ENCODE measurements at regions not wholly inside any gene's neighbourhood (a gene's known extent, or its start where the extent isn't known, plus 50 kb on each side); places are given as distances from the start of the nearest gene placed in this dataset.

DNA sequence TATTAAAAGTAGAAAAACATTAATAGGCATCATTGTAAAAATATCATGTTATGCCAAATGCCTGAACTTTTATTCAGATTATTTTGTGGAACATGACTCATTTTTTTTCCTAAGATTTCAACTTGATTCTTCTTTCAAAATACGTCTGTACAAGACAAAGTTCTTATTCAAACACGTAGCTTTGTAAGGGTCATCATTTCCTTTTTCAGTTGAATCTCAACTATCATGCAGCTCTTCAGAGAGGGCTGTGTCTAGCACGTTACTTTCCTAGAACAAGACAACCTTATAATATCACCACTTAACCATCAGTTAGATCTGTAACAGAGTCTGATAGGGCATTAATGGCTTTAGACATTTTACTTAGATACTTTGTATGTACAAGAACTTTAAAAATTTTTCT lies 608.9 kb downstream of the AMY1C start:
- Histone ChIP-seq H2BK5ac (ENCODE audit: low read length) (no peak overlapping the region), H3K79me1 (ENCODE audit: low read depth, low read length) (no peaks in the 10 kb centered on the region), H3K9ac (ENCODE audit: low read depth, low read length, poor library complexity) (no peak overlapping the region), H3K27ac (replicated peaks; ENCODE audit: low read length) (no peak overlapping the region), H3K4me1 (ENCODE audit: control insufficient read depth in 2 of 2, insufficient read depth in 1 of 2, low read depth in 1 of 2, low read length in 2 of 2) (peaks cover 0 to 5% of the 10 kb centered on the region in 2 donors), H3K9me3 (replicated peaks in 1 of 2; ENCODE audit: control insufficient read depth in 2 of 2, insufficient read depth in 1 of 2, low read depth in 1 of 2, low read length in 2 of 2) (no peaks in the 10 kb centered on the region), H2AK5ac (ENCODE audit: low read depth, low read length) (no peak overlapping the region), H3K36me3 (replicated peaks in 1 of 2; ENCODE audit: control insufficient read depth in 2 of 2, insufficient read depth in 2 of 2, low read length in 2 of 2) (no peaks in the 10 kb centered on the region), H3K18ac (ENCODE audit: low read length) (no peak overlapping the region), H4K91ac (ENCODE audit: low read depth, low read length, poor library complexity) (no peak overlapping the region), H3K4ac (ENCODE audit: low read length) (no peak overlapping the region), H2AFZ (ENCODE audit: low read length) (no peak overlapping the region), H3K4me2 (ENCODE audit: insufficient read depth, low read length, poor library complexity, severe bottlenecking) (no peak overlapping the region), H2BK15ac (ENCODE audit: low read length) (no peak overlapping the region), H3K23ac (ENCODE audit: low read depth, low read length, poor library complexity) (no peak overlapping the region), H2BK12ac (ENCODE audit: low read length) (no peak overlapping the region), H4K8ac (ENCODE audit: low read depth, low read length) (no peak overlapping the region), H2BK120ac (ENCODE audit: low read depth, low read length) (no peak overlapping the region), H3K14ac (ENCODE audit: low read length) (no peak overlapping the region), H3K27me3 (ENCODE audit: control insufficient read depth in 3 of 3, insufficient read depth in 3 of 3, low read depth in 1 of 3, low read length in 3 of 3) (no peaks in the 10 kb centered on the region), H3K4me3 (ENCODE audit: low read length in 2 of 2) (no peak overlapping the region)
- no peak for DNase-seq (ENCODE audit: low spot score)
- no CpG with 5 or more reads among the region's 3 CpGs for WGBS, 2 donors (ENCODE audit: extremely low coverage in 2 of 2, insufficient read length in 2 of 2, insufficient replicate concordance in 1 of 2)

DNA sequence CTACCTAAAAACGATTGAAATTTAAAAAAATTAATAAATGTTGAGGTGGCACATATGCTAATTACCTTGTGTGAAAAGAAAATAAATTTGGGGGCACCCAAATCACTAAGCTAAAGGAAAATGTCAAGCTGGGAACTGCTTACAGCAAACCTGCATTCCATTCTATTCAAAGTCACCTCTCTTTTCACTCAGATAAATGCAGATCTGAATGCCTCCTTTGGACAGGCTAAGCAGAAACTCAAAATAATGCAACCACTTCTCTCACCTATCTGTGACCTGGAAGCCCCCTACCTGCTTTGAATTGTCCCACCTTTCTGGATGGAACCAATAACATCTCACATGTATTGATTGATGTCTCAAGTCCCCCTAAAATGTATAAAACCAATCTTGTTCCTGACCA lies 628.7 kb downstream of the AMY1C start:
- Histone ChIP-seq H3K18ac (ENCODE audit: low read length) (no peak overlapping the region), H3K27ac (replicated peaks; ENCODE audit: low read length) (no peak overlapping the region), H3K9me3 (replicated peaks in 1 of 2; ENCODE audit: control insufficient read depth in 2 of 2, insufficient read depth in 1 of 2, low read depth in 1 of 2, low read length in 2 of 2) (no peaks in the 10 kb centered on the region), H3K27me3 (ENCODE audit: control insufficient read depth in 3 of 3, insufficient read depth in 3 of 3, low read depth in 1 of 3, low read length in 3 of 3) (no peaks in the 10 kb centered on the region), H4K91ac (ENCODE audit: low read depth, low read length, poor library complexity) (no peak overlapping the region), H3K14ac (ENCODE audit: low read length) (no peak overlapping the region), H3K36me3 (replicated peaks in 1 of 2; ENCODE audit: control insufficient read depth in 2 of 2, insufficient read depth in 2 of 2, low read length in 2 of 2) (no peaks in the 10 kb centered on the region), H3K9ac (ENCODE audit: low read depth, low read length, poor library complexity) (no peak overlapping the region), H3K79me1 (ENCODE audit: low read depth, low read length) (no peaks in the 10 kb centered on the region), H2BK5ac (ENCODE audit: low read length) (no peak overlapping the region), H2BK12ac (ENCODE audit: low read length) (no peak overlapping the region), H2AK5ac (ENCODE audit: low read depth, low read length) (no peak overlapping the region), H3K4ac (ENCODE audit: low read length) (no peak overlapping the region), H2BK120ac (ENCODE audit: low read depth, low read length) (no peak overlapping the region), H2AFZ (ENCODE audit: low read length) (no peak overlapping the region), H3K4me3 (ENCODE audit: low read length in 2 of 2) (no peak overlapping the region), H2BK15ac (ENCODE audit: low read length) (no peak overlapping the region), H3K23ac (ENCODE audit: low read depth, low read length, poor library complexity) (no peak overlapping the region), H3K4me2 (ENCODE audit: insufficient read depth, low read length, poor library complexity, severe bottlenecking) (no peak overlapping the region), H3K4me1 (ENCODE audit: control insufficient read depth in 2 of 2, insufficient read depth in 1 of 2, low read depth in 1 of 2, low read length in 2 of 2) (peaks cover 0 to 3% of the 10 kb centered on the region in 2 donors), H4K8ac (ENCODE audit: low read depth, low read length) (no peak overlapping the region)
- WGBS, 2 donors (ENCODE audit: extremely low coverage in 2 of 2, insufficient read length in 2 of 2, insufficient replicate concordance in 1 of 2) = no CpG with 5 or more reads among the region's 1 CpG
- DNase-seq (ENCODE audit: low spot score) = no peak

DNA sequence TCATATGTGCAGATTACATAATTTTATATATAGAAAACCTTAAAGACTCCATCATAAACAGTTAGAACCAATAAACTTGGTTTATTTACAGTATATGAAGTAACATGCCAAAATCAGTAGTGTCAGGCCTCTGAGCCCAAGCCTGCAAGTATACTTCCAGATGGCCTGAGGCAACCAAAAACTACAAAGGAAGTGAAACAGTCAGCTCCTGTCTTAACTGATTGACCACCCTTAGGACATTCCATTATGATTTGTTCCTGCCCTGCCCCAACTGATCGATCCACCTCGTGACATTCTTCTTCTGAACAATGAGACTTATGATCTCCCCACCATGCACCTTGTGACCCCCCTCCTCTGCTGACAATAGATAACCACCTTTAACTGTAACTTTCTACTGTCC lies 630.3 kb downstream of the AMY1C start:
- H2AFZ ChIP-seq (ENCODE audit: low read length) = no peak overlapping the region
- no peak overlapping the region for H3K9ac ChIP-seq (ENCODE audit: low read depth, low read length, poor library complexity)
- H2BK5ac ChIP-seq (ENCODE audit: low read length) = no peak overlapping the region
- H3K79me1 ChIP-seq (ENCODE audit: low read depth, low read length) = no peaks in the 10 kb centered on the region
- no peak overlapping the region for H3K4me3 ChIP-seq (ENCODE audit: low read length in 2 of 2)
- H2AK5ac ChIP-seq (ENCODE audit: low read depth, low read length) = no peak overlapping the region
- H3K4me1 ChIP-seq (ENCODE audit: control insufficient read depth in 2 of 2, insufficient read depth in 1 of 2, low read depth in 1 of 2, low read length in 2 of 2) = peaks cover 0 to 3% of the 10 kb centered on the region in 2 donors
- no peak overlapping the region for H2BK12ac ChIP-seq (ENCODE audit: low read length)
- no peak overlapping the region for H2BK15ac ChIP-seq (ENCODE audit: low read length)
- H3K23ac ChIP-seq (ENCODE audit: low read depth, low read length, poor library complexity) = no peak overlapping the region
- no peak overlapping the region for H3K4me2 ChIP-seq (ENCODE audit: insufficient read depth, low read length, poor library complexity, severe bottlenecking)
- no peak overlapping the region for H3K27ac ChIP-seq (replicated peaks; ENCODE audit: low read length)
- no peaks in the 10 kb centered on the region for H3K36me3 ChIP-seq (replicated peaks in 1 of 2; ENCODE audit: control insufficient read depth in 2 of 2, insufficient read depth in 2 of 2, low read length in 2 of 2)
- H3K9me3 ChIP-seq (replicated peaks in 1 of 2; ENCODE audit: control insufficient read depth in 2 of 2, insufficient read depth in 1 of 2, low read depth in 1 of 2, low read length in 2 of 2) = no peaks in the 10 kb centered on the region
- H4K8ac ChIP-seq (ENCODE audit: low read depth, low read length) = no peak overlapping the region
- H3K18ac ChIP-seq (ENCODE audit: low read length) = no peak overlapping the region
- no peak for DNase-seq (ENCODE audit: low spot score)
- H3K14ac ChIP-seq (ENCODE audit: low read length) = no peak overlapping the region
- no peak overlapping the region for H2BK120ac ChIP-seq (ENCODE audit: low read depth, low read length)
- WGBS, 2 donors (ENCODE audit: extremely low coverage in 2 of 2, insufficient read length in 2 of 2, insufficient replicate concordance in 1 of 2) = no CpG with 5 or more reads among the region's 2 CpGs
- H4K91ac ChIP-seq (ENCODE audit: low read depth, low read length, poor library complexity) = no peak overlapping the region
- H3K4ac ChIP-seq (ENCODE audit: low read length) = no peak overlapping the region
- no peaks in the 10 kb centered on the region for H3K27me3 ChIP-seq (ENCODE audit: control insufficient read depth in 3 of 3, insufficient read depth in 3 of 3, low read depth in 1 of 3, low read length in 3 of 3)

DNA sequence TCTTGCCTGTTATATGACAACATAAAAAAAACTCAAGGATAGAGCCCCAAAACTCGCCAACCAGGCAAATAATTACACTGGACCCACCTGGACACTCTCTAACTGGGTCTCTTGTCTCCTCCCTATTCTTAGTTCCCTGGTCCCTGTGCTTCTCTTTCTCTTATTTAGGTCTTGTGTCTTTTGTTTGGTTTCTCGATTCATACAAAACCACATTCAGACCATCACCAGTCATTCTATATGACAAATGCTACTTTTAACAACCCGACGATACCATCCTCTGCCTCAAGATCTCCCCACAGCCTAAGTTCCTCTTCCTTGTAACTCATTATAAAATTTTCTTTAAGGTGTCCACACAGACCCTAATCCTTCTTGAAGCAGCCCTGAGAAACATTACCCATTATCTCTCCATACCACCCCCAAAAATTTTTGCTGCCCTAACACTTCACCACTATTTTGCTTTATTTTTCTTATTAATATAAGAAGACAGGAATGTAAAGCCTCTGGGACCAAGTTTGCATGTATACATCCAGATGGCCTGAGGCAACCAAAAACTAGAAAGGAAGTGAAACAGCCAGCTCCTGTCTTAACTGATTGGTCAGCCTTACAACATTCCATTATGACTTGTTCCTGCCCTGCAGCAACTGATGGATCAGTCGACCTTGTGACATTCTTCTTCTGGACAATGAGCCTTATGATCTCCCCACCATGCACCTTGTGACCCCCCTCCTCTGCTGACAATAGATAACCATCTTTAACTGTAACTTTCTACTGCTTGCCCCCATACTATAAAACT lies 638.2 kb downstream of the AMY1C start:
- Histone ChIP-seq H2BK120ac (ENCODE audit: low read depth, low read length) (no peak overlapping the region), H3K4me3 (ENCODE audit: low read length in 2 of 2) (no peak overlapping the region), H4K8ac (ENCODE audit: low read depth, low read length) (no peak overlapping the region), H3K14ac (ENCODE audit: low read length) (no peak overlapping the region), H3K79me1 (ENCODE audit: low read depth, low read length) (no peaks in the 10 kb centered on the region), H3K18ac (ENCODE audit: low read length) (no peak overlapping the region), H2BK15ac (ENCODE audit: low read length) (no peak overlapping the region), H3K27ac (replicated peaks; ENCODE audit: low read length) (no peak overlapping the region), H3K23ac (ENCODE audit: low read depth, low read length, poor library complexity) (no peak overlapping the region), H2AFZ (ENCODE audit: low read length) (no peak overlapping the region), H2AK5ac (ENCODE audit: low read depth, low read length) (no peak overlapping the region), H3K4me2 (ENCODE audit: insufficient read depth, low read length, poor library complexity, severe bottlenecking) (no peak overlapping the region), H3K9me3 (replicated peaks in 1 of 2; ENCODE audit: control insufficient read depth in 2 of 2, insufficient read depth in 1 of 2, low read depth in 1 of 2, low read length in 2 of 2) (no peaks in the 10 kb centered on the region), H3K4me1 (ENCODE audit: control insufficient read depth in 2 of 2, insufficient read depth in 1 of 2, low read depth in 1 of 2, low read length in 2 of 2) (no peaks in the 10 kb centered on the region), H4K91ac (ENCODE audit: low read depth, low read length, poor library complexity) (no peak overlapping the region), H2BK12ac (ENCODE audit: low read length) (no peak overlapping the region), H3K4ac (ENCODE audit: low read length) (no peak overlapping the region), H3K27me3 (ENCODE audit: control insufficient read depth in 3 of 3, insufficient read depth in 3 of 3, low read depth in 1 of 3, low read length in 3 of 3) (no peaks in the 10 kb centered on the region), H3K36me3 (replicated peaks in 1 of 2; ENCODE audit: control insufficient read depth in 2 of 2, insufficient read depth in 2 of 2, low read length in 2 of 2) (no peaks in the 10 kb centered on the region), H2BK5ac (ENCODE audit: low read length) (no peak overlapping the region), H3K9ac (ENCODE audit: low read depth, low read length, poor library complexity) (no peak overlapping the region)
- DNase-seq (ENCODE audit: low spot score) = no peak
- no CpG with 5 or more reads among the region's 5 CpGs for WGBS, 2 donors (ENCODE audit: extremely low coverage in 2 of 2, insufficient read length in 2 of 2, insufficient replicate concordance in 1 of 2)
